ACHN (cell line): ENCODE measurements at regions not wholly inside any gene's neighbourhood (a gene's known extent, or its start where the extent isn't known, plus 50 kb on each side); places are given as distances from the start of the nearest gene placed in this dataset.
A peak's percentile ranks its signal among the peaks of the same experiment; 100 is the strongest.

Experiments
- DNase-seq: peaks from one replicate; pipeline ENCODE4 v3.0.0-alpha.2; 2015
- in situ Hi-C: cut with HindIII; loops from 2 replicates; pipeline ENCODE4 v1.10.0; 2017; ENCODE audit warnings: low sequenced_read_pairs, low pct_ligation_motif_present, low pct_unique_long_range_greater_than_20kb

DNA sequence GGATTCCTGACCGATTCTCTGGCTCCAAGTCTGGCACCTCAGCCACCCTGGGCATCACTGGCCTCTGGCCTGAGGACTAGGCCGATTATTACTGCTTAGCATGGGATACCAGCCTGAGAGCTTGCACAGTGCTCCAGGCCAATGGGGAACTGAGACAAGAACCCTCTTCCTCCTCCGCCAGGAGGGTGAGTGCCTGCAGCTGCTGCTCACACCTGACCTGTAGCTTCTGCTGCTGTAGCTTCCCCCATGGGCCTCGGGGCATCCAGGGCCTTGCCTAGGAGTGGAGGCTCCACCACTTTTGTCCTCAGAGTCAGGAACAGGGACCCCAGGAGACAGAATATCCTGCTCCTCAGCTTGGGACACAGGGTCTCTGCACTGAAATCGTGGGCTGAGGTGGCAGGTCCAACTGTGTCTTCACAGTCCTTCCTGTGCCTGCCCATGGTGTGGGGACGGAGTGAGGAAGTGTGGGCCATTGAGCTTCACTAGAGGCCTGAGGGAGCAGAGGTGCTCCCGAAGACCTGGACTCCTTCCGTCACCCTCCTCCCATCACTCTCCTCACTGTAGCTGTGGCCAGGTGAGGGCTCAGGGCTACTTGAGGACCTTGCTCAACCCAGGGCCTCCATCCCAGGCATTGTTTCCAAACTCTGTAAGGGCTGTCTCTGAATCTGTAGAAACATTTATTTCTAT is 103.8 kb downstream of the ZNF280B start:
- no peak for DNase-seq
- in situ Hi-C loops, result no loop called here

DNA sequence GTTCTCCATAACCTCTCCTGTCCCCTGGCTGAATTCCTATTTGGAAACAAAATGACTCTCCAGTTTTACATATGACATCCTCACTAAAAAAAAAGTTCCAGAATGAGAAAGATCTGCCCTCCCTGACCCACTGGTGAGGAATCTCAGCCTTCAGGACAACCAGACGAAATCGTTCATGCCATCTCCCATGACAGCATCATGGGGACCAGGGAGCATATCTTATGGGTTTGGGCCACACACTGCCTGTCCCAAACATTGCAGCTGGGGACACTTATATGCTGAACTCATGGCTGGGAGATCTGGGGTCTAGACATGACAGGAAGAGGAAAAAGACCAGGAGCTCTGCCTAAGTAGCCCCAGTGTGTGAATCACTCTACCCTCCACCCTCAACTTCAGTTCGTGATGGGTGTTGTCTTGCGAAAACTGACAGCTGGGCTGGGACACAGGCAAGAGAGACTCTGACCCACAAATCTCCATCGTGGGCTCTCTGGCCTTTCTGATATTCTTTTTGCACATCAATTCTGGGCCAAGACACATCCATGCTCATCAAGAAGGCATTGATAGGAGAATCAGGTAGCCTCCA is 102.0 kb downstream of the ZNF280B start:
- in situ Hi-C loops, result no loop called here
- DNase-seq, result no peak

DNA sequence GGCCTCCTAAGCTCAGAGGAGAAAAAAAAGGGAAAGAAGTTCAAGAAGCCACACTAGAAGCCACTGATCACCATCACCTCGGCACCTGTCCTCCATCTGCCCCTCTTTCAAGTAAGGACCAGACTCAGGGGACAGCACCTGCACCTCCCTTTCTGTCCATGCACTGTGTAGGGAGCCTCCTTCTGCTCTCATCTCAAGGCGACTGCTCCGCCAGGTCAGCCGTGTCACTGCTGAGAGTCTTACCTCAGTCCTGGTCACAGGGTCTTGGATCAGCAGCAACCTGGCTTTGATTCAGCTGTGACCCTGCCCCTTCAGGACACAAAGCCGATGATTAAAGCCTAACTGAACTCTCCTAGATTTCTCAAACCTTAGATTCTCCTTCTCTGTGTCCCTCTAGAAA is 101.5 kb downstream of the ZNF280B start:
- in situ Hi-C loops, result no loop called here
- no peak for DNase-seq

DNA sequence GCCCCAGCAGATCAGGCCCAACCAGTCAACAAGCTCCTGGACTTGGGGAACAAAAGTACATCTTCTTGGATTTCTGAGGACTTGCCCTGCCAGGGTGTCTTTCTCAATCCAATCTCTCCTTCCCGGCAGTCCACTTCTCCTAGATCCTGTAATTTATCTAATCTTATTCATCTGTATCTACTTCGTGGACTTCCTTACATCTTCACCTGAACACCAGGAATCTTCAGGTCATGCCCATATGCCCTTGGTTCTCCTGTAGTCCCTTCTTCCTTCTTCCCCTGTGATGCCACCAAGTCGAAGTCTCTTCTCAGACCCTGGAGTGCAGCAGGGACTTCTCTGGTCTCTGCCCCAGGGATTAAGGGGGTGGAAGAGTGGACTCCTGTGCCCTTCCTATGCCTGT is 100.3 kb downstream of the ZNF280B start:
- no peak for DNase-seq
- in situ Hi-C loops, result no loop called here

DNA sequence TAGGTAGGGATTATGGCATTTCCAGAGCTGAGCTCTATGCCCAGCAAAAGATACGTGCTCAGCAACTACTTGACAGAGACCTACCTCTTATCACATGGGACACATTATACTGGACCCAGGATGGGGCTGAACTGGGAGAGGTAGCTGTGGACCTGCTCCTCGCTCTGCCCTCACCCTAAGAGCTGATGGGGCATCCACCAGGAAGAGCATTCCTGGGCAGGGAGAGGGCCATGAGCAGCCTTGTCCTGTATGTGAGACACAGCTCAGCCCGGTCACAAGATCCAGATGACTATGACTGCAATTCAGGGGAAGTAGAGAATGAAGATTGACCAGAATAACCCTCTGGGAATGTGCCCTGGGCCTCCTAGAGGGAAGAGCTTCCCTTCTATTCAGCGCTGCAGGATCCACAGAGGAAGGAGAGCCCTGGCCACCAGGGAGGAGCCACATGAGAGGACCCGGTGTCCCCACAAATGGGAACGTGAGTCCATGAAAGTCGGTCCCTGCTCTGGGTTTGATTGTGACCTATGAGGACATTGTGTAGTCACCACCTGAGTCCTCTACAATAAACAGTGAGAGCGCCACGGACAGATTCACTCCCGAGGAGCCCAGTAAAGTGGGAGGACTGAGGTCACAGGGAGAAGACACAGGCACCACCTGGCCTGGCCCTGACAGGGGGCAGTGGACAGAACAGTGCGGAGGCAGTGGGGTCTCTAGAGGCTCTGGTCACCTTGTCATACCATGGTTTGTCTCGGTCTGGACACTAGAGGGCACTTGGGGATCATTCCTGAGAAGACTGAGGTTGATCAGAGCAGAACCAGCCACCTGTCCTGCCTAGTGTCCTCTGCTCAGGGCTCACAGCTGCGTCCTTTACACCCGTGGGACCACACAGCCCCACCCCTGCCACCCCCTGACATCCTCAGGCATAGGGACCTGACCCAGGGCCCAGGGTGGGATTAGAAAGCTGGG is 99.5 kb downstream of the ZNF280B start:
- in situ Hi-C loops, result no loop called here
- peak; percentile 29 for DNase-seq

DNA sequence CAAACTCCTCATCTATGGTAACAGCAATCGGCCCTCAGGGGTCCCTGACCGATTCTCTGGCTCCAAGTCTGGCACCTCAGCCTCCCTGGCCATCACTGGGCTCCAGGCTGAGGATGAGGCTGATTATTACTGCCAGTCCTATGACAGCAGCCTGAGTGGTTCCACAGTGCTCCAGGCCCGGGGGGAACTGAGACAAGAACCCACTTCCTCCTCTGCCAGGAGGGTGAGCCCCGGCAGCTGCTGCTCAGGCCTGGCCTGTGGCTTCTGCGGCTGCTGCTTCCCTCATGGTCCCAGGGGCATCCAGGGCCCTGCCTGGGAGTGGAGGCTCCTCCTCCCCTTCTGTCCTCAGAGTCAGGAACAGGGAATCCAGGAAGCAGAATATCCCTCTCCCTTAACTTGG is 98.4 kb downstream of the ZNF280B start:
- in situ Hi-C loops, result no loop called here
- DNase-seq, result no peak

DNA sequence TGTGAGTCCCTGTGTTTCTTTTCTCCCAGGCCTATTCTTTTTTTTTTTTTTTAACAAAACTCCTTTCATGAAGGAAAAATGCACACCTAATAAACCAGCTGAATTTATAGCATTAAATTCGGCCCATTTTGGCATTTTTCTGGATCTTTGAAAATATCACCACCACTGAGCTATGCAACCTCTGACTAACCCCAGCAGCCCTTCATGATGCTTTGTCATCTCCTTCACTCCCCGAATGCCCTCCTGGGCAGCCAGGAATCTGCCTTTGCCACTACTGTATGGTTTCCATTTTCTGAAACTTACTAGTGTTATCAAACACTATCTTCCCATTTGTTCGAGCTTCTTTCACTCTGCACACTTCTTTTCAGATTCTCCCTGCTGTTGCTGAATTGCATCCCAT is 97.9 kb downstream of the ZNF280B start:
- in situ Hi-C loops, result no loop called here
- no peak for DNase-seq

DNA sequence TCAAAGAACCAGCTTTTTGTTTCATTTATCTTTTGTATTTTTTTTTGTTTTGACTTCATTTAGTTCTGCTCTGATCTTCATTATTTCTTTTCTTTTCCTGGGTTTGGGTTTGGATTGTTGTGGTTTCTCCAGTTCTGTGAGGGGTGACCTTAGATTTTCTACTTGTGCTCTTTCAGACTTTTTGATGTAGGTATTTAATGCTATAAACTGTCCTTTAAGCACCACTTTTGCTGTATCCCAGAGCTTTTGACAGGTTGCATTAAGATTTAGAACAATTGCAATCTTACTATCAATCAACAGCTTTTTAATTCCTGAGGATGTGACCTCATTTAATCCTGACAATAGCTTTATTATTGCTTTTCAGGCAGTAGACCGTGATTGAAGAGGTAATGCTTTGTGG is 94.3 kb downstream of the ZNF280B start:
- DNase-seq, result no peak
- in situ Hi-C loops, result no loop called here

DNA sequence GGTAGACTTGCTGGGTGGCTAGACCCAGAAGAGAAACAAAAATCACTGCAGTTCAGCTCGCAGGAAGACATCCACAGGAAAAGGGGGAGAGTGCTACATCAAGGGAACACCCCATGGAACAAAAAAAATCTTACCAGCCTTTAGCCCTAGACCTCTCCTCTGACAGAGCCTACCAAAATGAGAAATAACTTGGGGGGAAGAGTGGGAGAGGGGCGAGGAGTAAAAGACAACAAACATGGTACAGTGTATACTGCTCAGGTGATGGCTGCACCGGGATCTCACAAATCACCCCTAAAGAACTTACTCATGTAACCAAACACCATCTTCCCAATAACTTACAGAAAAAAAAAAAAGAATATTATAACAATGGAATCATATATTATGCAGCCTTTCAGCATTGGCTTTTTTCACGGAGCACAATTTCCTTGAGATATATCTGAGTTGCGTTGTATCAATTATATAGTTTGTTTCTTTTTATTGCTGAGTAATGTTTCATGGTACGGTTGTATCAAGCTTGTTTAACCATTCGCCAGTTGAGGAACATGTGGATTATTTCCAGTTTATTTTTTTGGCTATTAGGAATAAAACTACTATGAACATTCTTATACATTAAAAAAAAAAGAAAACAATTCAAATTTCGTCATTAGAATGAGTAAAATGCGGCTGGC is 90.9 kb downstream of the ZNF280B start:
- no peak for DNase-seq
- in situ Hi-C loops, result no loop called here

DNA sequence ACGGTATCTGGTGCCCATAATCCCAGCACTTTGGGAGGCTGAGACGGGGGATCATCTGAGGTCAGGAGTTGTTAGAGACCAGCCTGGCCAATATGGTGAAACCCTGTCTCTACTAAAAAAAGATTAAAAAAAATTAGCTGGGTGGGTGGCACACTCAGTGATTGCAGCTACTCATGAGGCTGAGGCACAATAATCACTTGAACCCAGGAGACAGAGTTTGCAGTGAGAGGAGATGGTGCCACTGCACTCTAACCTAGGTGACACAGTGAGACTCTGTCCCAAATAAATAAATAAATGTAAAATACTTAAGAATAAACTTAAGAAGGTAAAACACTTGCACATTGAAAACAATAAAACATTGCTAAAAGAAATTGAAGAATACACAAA is 90.4 kb downstream of the ZNF280B start:
- DNase-seq, result no peak

DNA sequence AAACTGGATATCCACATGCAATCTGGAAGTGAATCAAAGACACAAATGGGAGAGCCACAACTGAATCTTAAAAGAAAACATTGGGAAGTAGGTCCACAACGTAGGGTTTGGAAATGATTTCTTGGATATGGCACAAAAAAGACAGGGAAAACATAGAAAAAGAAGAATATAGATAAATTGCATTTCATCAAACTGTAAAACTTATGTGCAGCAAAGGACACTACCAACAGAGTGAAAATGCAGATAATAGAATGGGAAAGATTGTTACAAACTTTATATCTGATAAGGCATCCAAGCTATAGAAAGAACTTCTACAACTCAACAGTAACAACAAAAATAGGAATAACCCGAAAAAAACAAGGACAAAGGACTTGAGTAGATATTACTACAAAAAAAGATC is 89.6 kb downstream of the ZNF280B start:
- in situ Hi-C loops, result no loop called here
- DNase-seq, result no peak

More for the DNA sequence above, 90.4 kb downstream of the ZNF280B start:
- in situ Hi-C loops, result no loop called here

DNA sequence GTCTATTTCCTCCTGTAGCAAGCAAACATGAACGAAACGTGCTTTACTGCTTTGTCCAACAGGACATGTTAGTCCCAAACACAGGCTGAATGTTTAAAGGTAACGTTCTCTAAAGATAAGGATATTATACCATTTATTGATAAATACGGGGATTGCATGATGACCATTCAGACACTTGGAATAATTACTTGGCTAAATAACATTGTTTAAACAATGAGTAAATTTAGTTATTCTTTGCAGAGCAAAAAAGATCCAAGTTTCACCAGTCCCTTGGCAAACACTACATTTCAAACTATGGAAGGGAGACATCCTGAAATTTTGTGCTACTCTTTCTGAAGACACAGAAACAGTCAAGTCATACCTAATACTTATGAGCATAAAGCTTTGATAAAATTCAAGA is 88.0 kb downstream of the ZNF280B start:
- in situ Hi-C loops, result no loop called here
- no peak for DNase-seq

DNA sequence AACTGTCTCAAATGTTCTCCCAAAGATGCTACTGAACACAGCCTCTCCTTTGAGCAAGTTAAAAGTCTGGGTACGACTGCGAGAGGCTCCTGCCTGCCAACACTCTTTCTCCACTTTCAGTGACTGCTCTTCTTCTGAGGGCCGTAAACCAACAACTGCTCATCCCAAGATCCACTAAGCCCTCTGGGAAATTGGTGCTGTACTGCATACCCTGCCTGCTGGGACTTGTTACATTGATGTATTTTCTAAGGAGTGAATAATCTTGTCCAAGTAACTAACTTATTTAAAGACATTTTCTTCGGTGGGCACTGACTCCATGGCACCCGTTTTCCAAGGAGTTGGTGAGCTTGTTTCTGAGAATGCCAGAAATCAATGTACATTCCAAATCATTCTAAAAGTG is 87.2 kb downstream of the ZNF280B start:
- no peak for DNase-seq
- in situ Hi-C loops, result no loop called here

DNA sequence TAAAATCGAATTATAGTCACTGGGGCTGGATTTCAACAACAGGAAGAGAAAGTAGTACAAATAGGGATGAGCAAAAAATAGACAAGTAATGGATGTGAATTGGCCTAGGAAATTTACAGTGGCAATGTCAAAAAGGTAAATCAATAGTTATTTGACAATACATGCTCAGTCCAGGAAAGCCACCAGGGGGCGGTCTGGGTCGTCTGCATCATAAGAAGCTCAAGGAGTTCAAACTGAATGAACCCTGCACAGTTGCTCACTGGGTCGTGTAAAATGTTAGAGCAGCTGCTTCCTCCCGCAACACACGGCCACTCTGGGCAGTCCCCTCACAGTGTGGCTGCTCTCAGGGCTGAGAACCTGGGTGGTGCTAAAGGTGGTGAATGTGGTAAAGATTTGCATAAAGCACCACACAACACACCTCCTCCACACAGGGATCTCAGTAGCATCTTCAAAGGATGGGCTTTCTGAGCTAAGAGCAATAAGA is 85.9 kb downstream of the ZNF280B start:
- DNase-seq, result peak; percentile 66
- in situ Hi-C loops, result no loop called here

DNA sequence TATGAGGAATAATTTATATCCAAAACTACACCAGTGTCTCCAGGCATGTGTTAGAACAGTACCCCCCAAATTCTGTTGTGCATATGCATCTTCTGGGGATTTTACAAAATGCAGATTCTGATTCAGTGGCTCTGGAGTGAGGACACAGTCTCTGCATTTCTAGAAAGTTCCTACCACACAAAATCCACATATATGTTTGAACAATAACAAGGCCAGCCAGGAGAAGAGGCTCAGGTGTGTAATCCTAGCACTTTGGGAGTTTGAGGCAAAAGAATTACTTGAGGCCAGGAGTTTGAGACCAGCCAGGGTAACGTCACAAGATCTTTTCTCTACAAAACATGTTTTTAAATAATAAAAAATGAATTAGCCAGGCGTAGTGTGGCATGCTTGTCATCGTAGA is 84.9 kb downstream of the ZNF280B start:
- in situ Hi-C loops, result no loop called here
- DNase-seq, result no peak

DNA sequence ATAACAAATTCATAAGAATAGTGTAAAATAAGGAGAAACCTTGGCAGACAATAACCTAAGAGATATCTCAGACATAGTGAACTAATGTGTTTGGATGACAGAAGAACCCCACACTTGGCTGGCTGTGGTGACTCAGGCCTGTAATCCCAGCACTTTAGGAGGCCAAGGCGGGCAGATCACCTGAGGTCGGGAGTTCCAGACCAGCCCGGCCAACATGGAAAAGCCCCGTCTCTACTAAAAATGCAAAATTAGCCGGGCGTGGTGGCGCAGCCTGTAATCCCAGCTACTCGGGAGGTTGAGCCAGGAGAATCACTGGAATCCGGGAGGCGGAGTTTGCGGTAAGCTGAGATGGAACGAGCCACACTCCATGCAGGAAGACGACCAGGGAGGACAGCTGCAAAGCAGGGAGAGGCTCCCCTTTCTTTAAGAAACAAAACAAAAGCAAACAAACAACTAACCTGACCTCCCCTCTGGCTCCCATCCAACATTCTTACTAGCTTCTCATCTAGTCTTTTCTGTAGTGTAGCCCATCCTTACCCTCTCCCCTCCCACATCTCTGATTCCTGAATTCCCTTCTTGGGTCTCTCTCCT is 84.2 kb downstream of the ZNF280B start:
- DNase-seq, result no peak
- in situ Hi-C loops, result no loop called here

DNA sequence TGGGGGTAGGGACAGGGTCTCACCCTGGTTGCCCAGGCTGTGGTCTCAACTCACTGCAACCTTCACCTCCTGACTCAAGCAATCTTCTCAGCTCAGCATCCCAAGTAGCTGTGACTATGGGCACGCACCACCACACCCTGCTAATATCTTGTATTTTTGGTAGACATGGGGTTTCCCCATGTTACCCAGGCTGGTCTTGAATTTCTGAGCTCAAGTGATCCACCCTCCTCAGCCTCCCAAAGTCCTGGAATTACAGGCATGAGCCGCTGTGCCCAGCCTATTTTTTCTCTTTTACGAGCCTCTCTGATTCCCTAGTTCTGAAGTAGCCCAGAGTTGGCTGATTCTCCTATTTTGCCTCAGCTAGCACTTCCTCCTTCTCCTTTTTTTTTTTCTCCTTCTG is 83.6 kb downstream of the ZNF280B start:
- no peak for DNase-seq
- in situ Hi-C loops, result no loop called here

DNA sequence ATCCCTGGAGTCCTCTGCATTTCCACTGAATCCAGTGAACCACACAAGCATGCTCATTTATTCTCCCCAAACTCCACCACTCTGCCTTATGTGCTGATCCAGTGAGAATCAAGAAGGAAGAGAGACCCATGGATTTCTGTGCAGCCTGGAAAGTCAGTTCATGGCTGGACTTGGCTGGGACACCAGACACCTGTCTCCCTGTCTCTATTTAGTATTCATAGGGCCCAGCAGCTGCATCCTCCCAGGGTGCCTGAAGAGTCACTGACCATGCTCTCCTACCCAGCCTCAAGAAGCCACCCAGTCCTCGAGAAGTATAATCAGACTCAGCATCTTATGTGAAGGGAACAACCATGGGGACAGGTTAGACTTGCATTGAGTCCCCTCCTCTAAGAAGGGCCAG is 83.2 kb downstream of the ZNF280B start:
- in situ Hi-C loops, result no loop called here
- no peak for DNase-seq
